ENCODE measurements at regions not wholly inside any gene's neighbourhood (a gene's known extent, or its start where the extent isn't known, plus 50 kb on each side); places are given as distances from the start of the nearest gene placed in this dataset.

GRCh38 chr13:61013796-61014195 is 401.9 kb downstream of the PCDH20 start:
- no peak for DNase-seq

- no peak for DNase-seq
Measured at GRCh38 chr13:61010358-61010757, 405.3 kb downstream of the PCDH20 start.

GRCh38 chr13:61002686-61003085 is 413.0 kb downstream of the PCDH20 start:
- no peak for DNase-seq

- no peak for DNase-seq
Measured at GRCh38 chr13:60990032-60990733, 425.5 kb downstream of the PCDH20 start.

GRCh38 chr13:60986301-60986700 is 429.3 kb downstream of the PCDH20 start:
- no peak for DNase-seq

GRCh38 chr13:60981407-60981806 is 434.2 kb downstream of the PCDH20 start:
- DNase-seq: no peak

GRCh38 chr13:60976367-60976766 is 439.3 kb downstream of the PCDH20 start:
- DNase-seq: no peak

GRCh38 chr13:60974296-60974695 is 441.4 kb downstream of the PCDH20 start:
- no peak for DNase-seq

GRCh38 chr13:60973529-60973928 is 442.1 kb downstream of the PCDH20 start:
- no peak for DNase-seq

- DNase-seq: no peak
Measured at GRCh38 chr13:60970736-60971135, 444.9 kb downstream of the PCDH20 start.

- DNase-seq: no peak
Measured at GRCh38 chr13:60969656-60970055, 446.0 kb downstream of the PCDH20 start.

- DNase-seq: no peak
Measured at GRCh38 chr13:60959427-60959826, 456.2 kb downstream of the PCDH20 start.

- no peak for DNase-seq
Measured at GRCh38 chr13:60957816-60958215, 457.8 kb downstream of the PCDH20 start.

- no peak for DNase-seq
Measured at GRCh38 chr13:60945396-60945795, 470.3 kb downstream of the PCDH20 start.

GRCh38 chr13:60944863-60945262 is 470.8 kb downstream of the PCDH20 start:
- no peak for DNase-seq

GRCh38 chr13:60944016-60944415 is 471.6 kb downstream of the PCDH20 start:
- no peak for DNase-seq

- DNase-seq: no peak
Measured at GRCh38 chr13:60936281-60936680, 479.4 kb downstream of the PCDH20 start.

GRCh38 chr13:60933638-60934037 is 482.0 kb downstream of the PCDH20 start:
- no peak for DNase-seq

- DNase-seq: no peak
Measured at GRCh38 chr13:60931858-60932546, 483.6 kb downstream of the PCDH20 start.

GRCh38 chr13:60925686-60926085 is 490.0 kb downstream of the PCDH20 start:
- DNase-seq: no peak

- DNase-seq: no peak
Measured at GRCh38 chr13:60924856-60925255, 490.8 kb downstream of the PCDH20 start.

GRCh38 chr13:60922576-60923231 is 492.9 kb downstream of the PCDH20 start:
- DNase-seq: no peak

- no peak for DNase-seq
Measured at GRCh38 chr13:60893801-60894200, 496.8 kb downstream of the TDRD3 start.

GRCh38 chr13:60887711-60888110 is 490.7 kb downstream of the TDRD3 start:
- DNase-seq: no peak

Data from NCI-H146 (cell line).